ENCODE measurements at regions not wholly inside any gene's neighbourhood (a gene's known extent, or its start where the extent isn't known, plus 50 kb on each side); places are given as distances from the start of the nearest gene placed in this dataset.

DNA sequence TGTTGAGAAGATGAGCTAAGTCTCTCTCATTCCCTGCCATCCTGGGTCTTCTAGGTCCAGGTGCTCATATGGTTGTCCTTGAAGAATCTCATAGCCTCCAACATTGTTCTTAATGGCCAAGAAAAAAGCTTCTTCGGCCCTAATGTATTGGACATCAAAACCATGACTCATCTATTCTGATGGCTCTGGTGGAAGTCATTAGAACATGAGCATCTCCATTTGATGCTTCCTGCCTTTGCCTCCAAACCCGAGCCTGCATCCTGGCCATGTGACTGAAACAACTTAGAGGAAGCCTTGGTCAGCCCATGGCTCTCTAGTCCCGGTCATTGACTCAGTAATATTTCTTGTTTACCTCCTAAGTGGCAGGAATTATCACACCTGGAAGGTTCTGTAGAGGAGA, 264.1 kb upstream of the FZD8 start:
- TF ChIP-seq, protein P1, sequence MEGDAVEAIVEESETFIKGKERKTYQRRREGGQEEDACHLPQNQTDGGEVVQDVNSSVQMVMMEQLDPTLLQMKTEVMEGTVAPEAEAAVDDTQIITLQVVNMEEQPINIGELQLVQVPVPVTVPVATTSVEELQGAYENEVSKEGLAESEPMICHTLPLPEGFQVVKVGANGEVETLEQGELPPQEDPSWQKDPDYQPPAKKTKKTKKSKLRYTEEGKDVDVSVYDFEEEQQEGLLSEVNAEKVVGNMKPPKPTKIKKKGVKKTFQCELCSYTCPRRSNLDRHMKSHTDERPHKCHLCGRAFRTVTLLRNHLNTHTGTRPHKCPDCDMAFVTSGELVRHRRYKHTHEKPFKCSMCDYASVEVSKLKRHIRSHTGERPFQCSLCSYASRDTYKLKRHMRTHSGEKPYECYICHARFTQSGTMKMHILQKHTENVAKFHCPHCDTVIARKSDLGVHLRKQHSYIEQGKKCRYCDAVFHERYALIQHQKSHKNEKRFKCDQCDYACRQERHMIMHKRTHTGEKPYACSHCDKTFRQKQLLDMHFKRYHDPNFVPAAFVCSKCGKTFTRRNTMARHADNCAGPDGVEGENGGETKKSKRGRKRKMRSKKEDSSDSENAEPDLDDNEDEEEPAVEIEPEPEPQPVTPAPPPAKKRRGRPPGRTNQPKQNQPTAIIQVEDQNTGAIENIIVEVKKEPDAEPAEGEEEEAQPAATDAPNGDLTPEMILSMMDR (IDR thresholded peaks at IDR 0.05), result no peak
- TF ChIP-seq POLR2A (IDR thresholded peaks at IDR 0.05) (no peak), POLR2AphosphoS5 (IDR thresholded peaks at IDR 0.05) (no peak)
